Lower leg skin (tissue), 4 donors: ENCODE measurements at regions not wholly inside any gene's neighbourhood (a gene's known extent, or its start where the extent isn't known, plus 50 kb on each side); places are given as distances from the start of the nearest gene placed in this dataset.

ENCODE experiments used
- DNase-seq, 2 donors: peaks; one replicate each; pipeline ENCODE4 v3.0.0-alpha.2; 2019; ENCODE audit warnings: low spot score in 2 of 2
- H3K4me3 ChIP-seq: fragments of 200-600 bp; sonication (generic); 2 replicates; pipeline ENCODE4 v1.5.1; 2017; ENCODE audit warnings: mild to moderate bottlenecking, low read depth; ENCODE audit not compliant: poor library complexity, severe bottlenecking
- CTCF ChIP-seq, 3 donors: fragments of 450-650 bp; IDR thresholded peaks; one replicate each; pipeline ENCODE4 v1.5.1; 2016; ENCODE audit warnings: antibody characterized with exemption in 3 of 3, mild to moderate bottlenecking in 3 of 3, moderate library complexity in 2 of 3
- POLR2A ChIP-seq, 2 donors: fragments of 450-650 bp; IDR thresholded peaks; one replicate each; pipeline ENCODE4 v1.6.1; 2016 to 2017; ENCODE audit warnings: antibody characterized with exemption in 2 of 2, mild to moderate bottlenecking in 1 of 2, moderate library complexity in 1 of 2
- WGBS, 2 donors: methylation state at CpG; one replicate each; pipeline ENCODE4 v1.1.5; 2018; 5-methylcytosine and 5-hydroxymethylcytosine counted together
- intact Hi-C: fragments of 100-400 bp; cut with DNase I; formaldehyde crosslinking; loops from one replicate; pipeline ENCODE4 v1.15.0; 2023; ENCODE audit warnings: low total_unique reads

DNA sequence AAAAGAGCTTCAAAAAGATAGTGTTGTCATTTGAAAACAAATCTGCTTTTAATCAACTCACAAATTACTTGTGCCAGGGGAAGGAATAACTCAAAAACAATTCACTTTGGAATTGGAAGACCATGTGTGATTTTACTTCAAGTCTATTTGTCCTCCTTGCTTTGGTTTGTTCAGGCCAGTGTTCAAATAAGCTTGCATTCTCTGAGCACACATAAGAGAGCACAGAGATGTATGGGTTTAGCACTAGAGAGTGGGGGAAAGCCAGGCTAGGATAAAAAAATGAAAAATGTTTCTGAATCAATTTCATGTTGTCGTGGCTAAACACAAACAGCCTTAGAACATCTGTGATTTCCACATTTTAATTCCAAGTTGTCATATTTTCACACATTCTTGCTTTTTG is 325.7 kb upstream of the LYPLAL1 start:
- no peak overlapping the region for H3K4me3 ChIP-seq
- no peak for DNase-seq
- 55 to 61% methylated on average over 1 of the region's 1 CpG for WGBS, 2 donors
- TF ChIP-seq POLR2A (IDR thresholded peaks at IDR 0.05) (no peak), CTCF (IDR thresholded peaks at IDR 0.05) (no peak)
- intact Hi-C loops, result no loop called here

DNA sequence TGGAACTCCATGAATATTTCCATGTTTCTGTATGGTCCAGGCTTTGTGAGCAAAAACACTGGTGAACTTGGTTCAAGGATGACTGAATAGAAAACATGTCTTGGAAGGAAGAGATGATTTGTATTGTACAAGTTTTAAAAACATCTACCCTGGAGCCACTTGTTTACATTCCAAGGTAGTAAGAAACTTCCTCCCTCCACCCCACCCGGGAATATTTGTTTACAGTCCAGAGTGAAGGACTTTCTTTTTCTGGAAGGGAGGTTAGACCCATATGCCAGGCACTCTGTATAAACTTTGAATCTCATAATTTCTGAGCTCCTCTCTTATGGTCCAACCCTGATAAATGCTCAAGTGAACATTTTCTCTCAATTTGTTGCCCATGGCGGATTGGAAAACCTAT is 323.3 kb upstream of the LYPLAL1 start:
- no peak overlapping the region for H3K4me3 ChIP-seq
- WGBS, 2 donors, result 74% methylated on average over 2 of the region's 2 CpGs
- TF ChIP-seq POLR2A (IDR thresholded peaks at IDR 0.05) (no peak), CTCF (IDR thresholded peaks at IDR 0.05) (no peak)
- no peak for DNase-seq
- intact Hi-C loops, result no loop called here

GRCh38 chr1:218851586-218851985 is 322.1 kb upstream of the LYPLAL1 start:
- TF ChIP-seq CTCF (IDR thresholded peaks at IDR 0.05), result no peak
- no peak for TF ChIP-seq POLR2A (IDR thresholded peaks at IDR 0.05)
- intact Hi-C loops, result no loop called here
- DNase-seq, result no peak
- H3K4me3 ChIP-seq, result no peak overlapping the region
- WGBS, 2 donors, result 37 to 53% methylated on average over 2 of the region's 2 CpGs

DNA sequence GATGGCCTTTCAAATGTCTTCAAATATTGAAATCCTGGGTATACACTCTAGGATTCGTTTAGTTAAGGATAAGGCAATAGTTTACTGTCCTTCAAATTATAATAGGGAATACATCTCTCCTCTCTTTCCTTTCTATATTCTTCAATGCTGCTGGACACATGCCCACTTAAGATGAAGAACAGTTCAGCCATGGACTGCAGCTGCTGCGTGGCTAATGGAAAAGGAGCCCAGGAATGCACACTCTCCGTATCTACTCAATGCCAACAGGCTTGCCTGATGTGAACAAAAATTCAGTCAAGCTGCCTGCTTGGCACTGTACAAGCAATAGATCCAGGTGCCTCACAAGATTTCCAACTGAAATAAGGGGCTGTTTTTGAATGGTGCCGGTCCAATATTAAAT is 321.2 kb upstream of the LYPLAL1 start:
- DNase-seq, result no peak
- intact Hi-C loops, result no loop called here
- no peak overlapping the region for H3K4me3 ChIP-seq
- WGBS, 2 donors, result 88 to 91% methylated on average over 4 of the region's 4 CpGs
- TF ChIP-seq CTCF (IDR thresholded peaks at IDR 0.05) (no peak), POLR2A (IDR thresholded peaks at IDR 0.05) (no peak)

GRCh38 chr1:218863987-218864386 is 309.7 kb upstream of the LYPLAL1 start:
- TF ChIP-seq CTCF (IDR thresholded peaks at IDR 0.05) (no peak), POLR2A (IDR thresholded peaks at IDR 0.05) (no peak)
- intact Hi-C loops, result no loop called here
- DNase-seq, result no peak
- no peak overlapping the region for H3K4me3 ChIP-seq
- 91 to 93% methylated on average over 3 of the region's 3 CpGs for WGBS, 2 donors

DNA sequence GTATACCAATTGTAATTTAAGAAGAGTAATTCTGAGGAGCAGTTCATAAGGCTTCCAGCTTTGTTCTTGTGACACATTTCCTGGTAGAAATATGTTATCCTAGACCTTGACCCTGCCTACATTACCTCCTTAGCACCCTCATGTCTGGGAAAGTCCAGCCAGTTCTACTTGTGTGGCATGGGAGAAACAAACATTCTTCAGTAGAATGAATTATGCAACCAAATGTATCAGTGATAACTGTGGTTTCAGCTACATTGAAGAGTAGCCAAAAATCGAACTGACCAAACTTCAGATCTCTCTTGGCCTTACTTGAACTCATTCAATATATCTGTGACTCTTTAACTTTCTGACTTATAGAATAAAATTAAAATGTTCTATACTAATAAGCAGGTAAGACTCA is 308.1 kb upstream of the LYPLAL1 start:
- intact Hi-C loops, result no loop called here
- DNase-seq, result no peak
- 44 to 68% methylated on average over 1 of the region's 1 CpG for WGBS, 2 donors
- H3K4me3 ChIP-seq, result no peak overlapping the region
- no peak for TF ChIP-seq POLR2A (IDR thresholded peaks at IDR 0.05)
- no peak for TF ChIP-seq CTCF (IDR thresholded peaks at IDR 0.05)
